K562 (cell line): ENCODE measurements at regions not wholly inside any gene's neighbourhood (a gene's known extent, or its start where the extent isn't known, plus 50 kb on each side); places are given as distances from the start of the nearest gene placed in this dataset.

Experiments used
- ATAC-seq: fragments of 200-7000 bp; cut with Tn5 transposase; 3 replicates; pipeline ENCODE4 v1.9.1; 2020; ENCODE audit warnings: moderate library complexity
- BruUV-seq: library from RNA; stranded (reverse); fragments of 400-500 nt; replicated peaks from 2 replicates; lab custom pipeline; 2021; lab: Mats Ljungman, UMichigan
- CTCF ChIA-PET: fragments of 300-600 bp; formaldehyde crosslinking; extraction: SDS; loops from one replicate; lab custom pipeline; 2021; ENCODE audit warnings: low intra/inter-chr PET ratio; lab: Yijun Ruan, JAX
- POLR2A ChIA-PET: fragments of 300-600, 350-650 bp; sonication (Branson Sonifier 250); formaldehyde crosslinking; extraction: SDS; loops from one replicate; lab custom pipeline; 2021; ENCODE audit warnings: antibody characterized with exemption, inconsistent platforms; lab: Yijun Ruan, JAX
- DNase-seq, 4 experiments: peaks; one replicate each; pipeline versions ENCODE4 v3.0.0 to v3.0.0-alpha.2; 2011 to 2018; ENCODE audit warnings: low spot score in 3 of 4, mixed read lengths in 3 of 4; ENCODE audit errors: extremely low read depth in 1 of 4
- FAIRE-seq: peaks from 2 replicates; lab custom pipeline; 2011; peaks lifted over from hg19 to GRCh38; lab: Jason Lieb, UNC
- H2AFZ ChIP-seq: 2 replicates; pipeline ENCODE4 v1.6.0; 2011; ENCODE audit warnings: low read depth, low read length, control low read depth, inconsistent platforms
- H3K27ac ChIP-seq: fragments of 200-600 bp; 3 replicates; pipeline ENCODE4 v1.8.0; 2011; ENCODE audit warnings: low read depth, mild to moderate bottlenecking, control low read depth, inconsistent platforms, low read length, moderate library complexity, mixed read lengths; ENCODE audit errors: extremely low read depth
- H3K27me3 ChIP-seq, 2 experiments: fragments of 300-600 bp in 1 of 2; 2 replicates in 1 of 2; 3 replicates in 1 of 2; pipeline versions ENCODE4 v1.6.0 to v1.8.0; 2011; ENCODE audit warnings: inconsistent platforms in 2 of 2, low read length in 2 of 2, mild to moderate bottlenecking in 1 of 2, mixed read lengths in 1 of 2, moderate library complexity in 1 of 2; ENCODE audit not compliant: control insufficient read depth in 2 of 2, insufficient read depth in 2 of 2
- H3K36me3 ChIP-seq: fragments of 300-600 bp; 3 replicates; pipeline ENCODE4 v1.8.0; 2011; ENCODE audit warnings: mild to moderate bottlenecking, low read length, inconsistent platforms; ENCODE audit not compliant: control insufficient read depth, insufficient read depth
- H3K4me1 ChIP-seq, 2 experiments: fragments of 200-600 bp in 1 of 2; replicated peaks in 1 of 2; 2 replicates in 1 of 2; 3 replicates in 1 of 2; pipeline versions ENCODE4 v1.5.1 to v1.8.0; 2011; ENCODE audit warnings: inconsistent platforms in 2 of 2, low read length in 2 of 2, mild to moderate bottlenecking in 1 of 2, mixed read lengths in 1 of 2, moderate library complexity in 1 of 2; ENCODE audit not compliant: control insufficient read depth in 2 of 2, insufficient read depth in 2 of 2
- H3K4me2 ChIP-seq: 2 replicates; pipeline ENCODE4 v1.6.1; 2011; ENCODE audit warnings: low read length, control low read depth, inconsistent platforms, mixed read lengths; ENCODE audit not compliant: insufficient read depth
- H3K4me3 ChIP-seq: fragments of 200-600 bp; sonication (generic), shearing (Covaris generic); 2 replicates; pipeline ENCODE4 v1.5.1; 2016; ENCODE audit warnings: control low read depth, inconsistent platforms
- H3K79me2 ChIP-seq: fragments of 200-600 bp; 3 replicates; pipeline ENCODE4 v1.8.0; 2011; ENCODE audit warnings: low read length, inconsistent platforms; ENCODE audit not compliant: control insufficient read depth, insufficient read depth
- H3K9ac ChIP-seq, 2 experiments: 2 replicates each; pipeline versions ENCODE4 v1.6.0 to v1.6.1; 2011; ENCODE audit warnings: low read depth in 2 of 2, low read length in 2 of 2, control low read depth in 1 of 2, inconsistent platforms in 1 of 2, mild to moderate bottlenecking in 1 of 2, mixed read lengths in 1 of 2; ENCODE audit not compliant: insufficient read depth in 1 of 2
- H3K9me1 ChIP-seq: one replicate; pipeline ENCODE4 v1.6.0; 2011; ENCODE audit warnings: inconsistent platforms, mild to moderate bottlenecking, low read length, moderate library complexity; ENCODE audit not compliant: control insufficient read depth, insufficient read depth
- H3K9me3 ChIP-seq: replicated peaks from 2 replicates; pipeline ENCODE4 v1.5.1; 2011; ENCODE audit warnings: low read depth, low read length, inconsistent platforms; ENCODE audit not compliant: control insufficient read depth, insufficient read depth
- H4K20me1 ChIP-seq: replicated peaks from 2 replicates; pipeline ENCODE4 v1.6.1; 2011; ENCODE audit warnings: low read length, inconsistent platforms, mixed read lengths; ENCODE audit not compliant: control insufficient read depth, insufficient read depth
- C11orf30 ChIP-seq: fragments of 450-650 bp; IDR thresholded peaks from 2 replicates; pipeline ENCODE4 v1.6.1; 2016; ENCODE audit warnings: low read depth, mild to moderate bottlenecking
- ILK ChIP-seq: fragments of 450-650 bp; IDR thresholded peaks from 2 replicates; pipeline ENCODE4 v1.6.1; 2016; ENCODE audit warnings: missing genetic modification characterization, low read depth, mild to moderate bottlenecking, missing compliant biosample characterization, moderate library complexity, borderline replicate concordance
- MAFF ChIP-seq: IDR thresholded peaks from 2 replicates; pipeline ENCODE4 v1.6.1; 2012; ENCODE audit warnings: low read length, improper control_type of control experiment
- MAFG ChIP-seq: fragments of 450-650 bp; conservative IDR thresholded peaks from 2 replicates; pipeline ENCODE4 v1.6.1; 2016; ENCODE audit warnings: missing genetic modification characterization, missing compliant biosample characterization
- MAFK ChIP-seq: IDR thresholded peaks from 2 replicates; pipeline ENCODE4 v1.6.1; 2011; ENCODE audit warnings: low read length, improper control_type of control experiment
- NCOR1 ChIP-seq: fragments of 450-650 bp; IDR thresholded peaks from 2 replicates; pipeline ENCODE4 v1.6.1; 2016; ENCODE audit warnings: mild to moderate bottlenecking, moderate library complexity
- ZBTB40 ChIP-seq, 2 experiments: fragments of 450-650 bp in 1 of 2; sonication (generic) in 1 of 2; formaldehyde crosslinking in 1 of 2; IDR thresholded peaks; 2 replicates each; pipeline versions ENCODE4 v1.7.1 to v1.9.0; 2016 to 2022; ENCODE audit warnings: inconsistent platforms in 1 of 2, mild to moderate bottlenecking in 1 of 2, missing genetic modification reagents in 1 of 2
- ZNF316 ChIP-seq: fragments of 450-650 bp; IDR thresholded peaks from 2 replicates; pipeline ENCODE4 v1.6.1; 2016
- in situ Hi-C: fragments of 300-500 bp; cut with MboI; formaldehyde crosslinking; loops from 4 replicates; pipeline ENCODE4 v1.15.0; 2018; ENCODE audit warnings: inconsistent platforms, mixed read lengths
- intact Hi-C: fragments of 100-400 bp; cut with micrococcal nuclease; formaldehyde crosslinking; loops from 2 replicates; pipeline ENCODE4 v1.14.2; 2022

GRCh38 chr1:82604524-82604923 lies 803.8 kb downstream of the ADGRL2 start (continued):
- no peak for TF ChIP-seq ZBTB40 (IDR thresholded peaks at IDR 0.05)
- no peak for TF ChIP-seq ZBTB40 (CRISPR knock-in tag; IDR thresholded peaks at IDR 0.05)
- TF ChIP-seq, all 486 proteins: peak for 0

GRCh38 chr1:82600314-82600713 lies 799.6 kb downstream of the ADGRL2 start:
- CTCF ChIA-PET: no interaction called here
- H3K4me2 ChIP-seq: no peak overlapping the region
- in situ Hi-C loops: no loop called here
- no peaks in the 10 kb centered on the region for H4K20me1 ChIP-seq
- intact Hi-C loops: no loop called here
- H3K79me2 ChIP-seq: no peaks in the 10 kb centered on the region
- H2AFZ ChIP-seq: no peak overlapping the region
- H3K27ac ChIP-seq: no peak overlapping the region
- no peak overlapping the region for H3K9ac ChIP-seq
- no peak for DNase-seq
- H3K9me1 ChIP-seq: no peaks in the 10 kb centered on the region
- TF ChIP-seq C11orf30 (peak; percentile 56), MAFF (peak; percentile 46; the same call in 1 of the 2 replicates), ZNF316 (peak; percentile 89), MAFK (peak; percentile 46; the same call in 1 of the 2 replicates), NCOR1 (no peak), ILK (tag) (no peak), MAFG (tag) (peak; percentile 56)
- TF ChIP-seq, all 486 proteins: peak for 5
- H3K36me3 ChIP-seq: no peaks in the 10 kb centered on the region
- H3K4me3 ChIP-seq: no peak overlapping the region
- no peaks in the 10 kb centered on the region for H3K27me3 ChIP-seq
- POLR2A ChIA-PET: no interaction called here
- H3K9me3 ChIP-seq: peaks cover 1% of the 10 kb centered on the region; the same call in 1 of the 2 replicates
- no peaks in the 10 kb centered on the region for H3K4me1 ChIP-seq
- no peak for FAIRE-seq
- no TSS peak for BruUV-seq
- no peak for ATAC-seq
